ENCODE measurements at regions not wholly inside any gene's neighbourhood (a gene's known extent, or its start where the extent isn't known, plus 50 kb on each side); places are given as distances from the start of the nearest gene placed in this dataset.

DNA sequence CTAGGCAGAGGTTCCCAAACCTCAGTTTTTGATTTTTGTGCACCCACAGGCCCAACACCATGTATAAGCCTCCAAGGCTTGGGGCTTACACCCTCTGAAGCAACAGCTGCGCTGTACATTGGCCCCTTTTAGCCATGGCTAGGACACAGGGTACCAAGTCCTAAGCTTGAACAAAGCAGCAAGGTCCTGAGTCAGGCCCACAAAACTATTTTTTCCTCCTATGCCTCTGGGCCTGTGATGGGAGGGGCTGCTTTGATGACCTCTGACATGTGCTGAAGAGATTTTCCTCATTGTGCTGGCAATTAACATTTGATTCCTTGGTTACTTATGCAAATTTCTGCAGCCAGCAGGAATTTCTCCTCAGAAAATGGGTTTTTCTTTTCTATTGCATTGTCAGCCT, 262.2 kb upstream of the CEP162 start:
- TF ChIP-seq ZBTB49 (CRISPR knock-in tag; IDR thresholded peaks at IDR 0.05; ENCODE audit: borderline replicate concordance) (no peak), ZNF586 (CRISPR knock-in tag; conservative IDR thresholded peaks at IDR 0.05) (no peak), ELF1 (tag; IDR thresholded peaks at IDR 0.05) (no peak), HDGF (IDR thresholded peaks at IDR 0.05) (no peak), ZFP1 (CRISPR knock-in tag; IDR thresholded peaks at IDR 0.05) (no peak), CREB3L1 (IDR thresholded peaks at IDR 0.05; ENCODE audit: borderline replicate concordance, low read depth) (no peak), ZC3H11A (IDR thresholded peaks at IDR 0.05; ENCODE audit: low read depth, low read length) (no peak), ZNF384 (IDR thresholded peaks at IDR 0.05; ENCODE audit: low read depth, low read length) (no peak), NFRKB (IDR thresholded peaks at IDR 0.05; ENCODE audit: low read depth) (no peak)
- TF ChIP-seq, protein P1, sequence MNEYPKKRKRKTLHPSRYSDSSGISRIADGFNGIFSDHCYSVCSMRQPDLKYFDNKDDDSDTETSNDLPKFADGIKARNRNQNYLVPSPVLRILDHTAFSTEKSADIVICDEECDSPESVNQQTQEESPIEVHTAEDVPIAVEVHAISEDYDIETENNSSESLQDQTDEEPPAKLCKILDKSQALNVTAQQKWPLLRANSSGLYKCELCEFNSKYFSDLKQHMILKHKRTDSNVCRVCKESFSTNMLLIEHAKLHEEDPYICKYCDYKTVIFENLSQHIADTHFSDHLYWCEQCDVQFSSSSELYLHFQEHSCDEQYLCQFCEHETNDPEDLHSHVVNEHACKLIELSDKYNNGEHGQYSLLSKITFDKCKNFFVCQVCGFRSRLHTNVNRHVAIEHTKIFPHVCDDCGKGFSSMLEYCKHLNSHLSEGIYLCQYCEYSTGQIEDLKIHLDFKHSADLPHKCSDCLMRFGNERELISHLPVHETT (CRISPR knock-in tag; conservative IDR thresholded peaks at IDR 0.05 in 1 of 2, IDR thresholded peaks at IDR 0.05 in 1 of 2) = no peak
- TF ChIP-seq, protein P2, sequence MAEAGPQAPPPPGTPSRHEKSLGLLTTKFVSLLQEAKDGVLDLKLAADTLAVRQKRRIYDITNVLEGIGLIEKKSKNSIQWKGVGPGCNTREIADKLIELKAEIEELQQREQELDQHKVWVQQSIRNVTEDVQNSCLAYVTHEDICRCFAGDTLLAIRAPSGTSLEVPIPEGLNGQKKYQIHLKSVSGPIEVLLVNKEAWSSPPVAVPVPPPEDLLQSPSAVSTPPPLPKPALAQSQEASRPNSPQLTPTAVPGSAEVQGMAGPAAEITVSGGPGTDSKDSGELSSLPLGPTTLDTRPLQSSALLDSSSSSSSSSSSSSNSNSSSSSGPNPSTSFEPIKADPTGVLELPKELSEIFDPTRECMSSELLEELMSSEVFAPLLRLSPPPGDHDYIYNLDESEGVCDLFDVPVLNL (CRISPR knock-in tag; IDR thresholded peaks at IDR 0.05; ENCODE audit: low read depth) = no peak

Measured in K562 (cell line).